H7 (cell line): ENCODE measurements at regions not wholly inside any gene's neighbourhood (a gene's known extent, or its start where the extent isn't known, plus 50 kb on each side); places are given as distances from the start of the nearest gene placed in this dataset.

Experiments
- DNase-seq: peaks from one replicate; pipeline ENCODE4 v3.0.0; 2012
- H3K27me3 ChIP-seq: 2 replicates; pipeline ENCODE4 v1.6.0; 2011; ENCODE audit warnings: mild to moderate bottlenecking, low read length; ENCODE audit not compliant: control insufficient read depth, insufficient read depth
- H3K36me3 ChIP-seq: replicated peaks from 2 replicates; pipeline ENCODE4 v1.5.1; 2011; ENCODE audit warnings: low read length; ENCODE audit not compliant: control insufficient read depth, insufficient read depth
- H3K4me3 ChIP-seq: 2 replicates; pipeline ENCODE4 v1.5.1; 2011; ENCODE audit warnings: low read depth, mild to moderate bottlenecking, control low read depth, low read length, moderate library complexity; ENCODE audit not compliant: insufficient read depth

GRCh38 chr20:11120431-11120830 is 446.6 kb upstream of the JAG1 start:
- Histone ChIP-seq H3K36me3 (no peaks in the 10 kb centered on the region), H3K4me3 (no peak overlapping the region), H3K27me3 (no peaks in the 10 kb centered on the region)
- no peak for DNase-seq

DNA sequence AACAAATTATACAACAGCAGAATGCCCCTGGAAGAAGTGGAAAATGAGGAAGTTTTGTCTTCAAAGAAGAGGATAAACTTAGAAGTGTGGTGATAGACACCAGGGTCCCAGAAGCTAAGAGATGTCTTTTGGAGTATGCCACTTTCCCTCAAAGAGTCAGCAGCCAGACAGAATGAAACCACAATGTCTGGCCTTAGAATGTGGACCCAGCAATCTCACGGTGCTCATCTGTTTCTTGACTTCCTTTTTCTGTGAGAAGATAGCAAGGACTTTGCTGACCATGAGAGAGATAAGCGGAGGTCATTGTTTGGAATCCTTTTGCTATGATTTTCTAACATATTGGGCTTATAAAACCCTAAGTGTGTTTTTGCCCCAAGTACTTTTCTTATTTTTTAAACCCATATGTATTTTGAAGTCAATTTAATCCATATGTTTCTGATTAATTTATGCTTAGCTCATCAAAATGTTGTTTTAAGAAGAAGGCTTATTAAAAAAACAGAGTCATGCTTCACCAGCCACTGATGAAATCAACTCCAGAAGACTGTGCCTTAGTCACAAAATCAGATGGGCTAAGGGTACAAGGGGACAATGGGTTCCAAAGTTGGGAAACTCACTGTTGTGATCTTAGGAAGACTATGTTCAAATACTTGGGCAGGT is 451.2 kb upstream of the JAG1 start:
- no peak overlapping the region for H3K4me3 ChIP-seq
- no peak for DNase-seq
- H3K36me3 ChIP-seq: no peaks in the 10 kb centered on the region
- H3K27me3 ChIP-seq: no peaks in the 10 kb centered on the region

GRCh38 chr20:11128220-11128718 is 454.5 kb upstream of the JAG1 start:
- Histone ChIP-seq H3K4me3 (no peak overlapping the region), H3K36me3 (no peaks in the 10 kb centered on the region), H3K27me3 (no peaks in the 10 kb centered on the region)
- DNase-seq: no peak

GRCh38 chr20:11128721-11129120 is 454.9 kb upstream of the JAG1 start:
- H3K27me3 ChIP-seq: no peaks in the 10 kb centered on the region
- DNase-seq: no peak
- no peaks in the 10 kb centered on the region for H3K36me3 ChIP-seq
- no peak overlapping the region for H3K4me3 ChIP-seq

- no peaks in the 10 kb centered on the region for H3K36me3 ChIP-seq
- no peaks in the 10 kb centered on the region for H3K27me3 ChIP-seq
- DNase-seq: no peak
- H3K4me3 ChIP-seq: no peak overlapping the region
Observed at GRCh38 chr20:11130554-11131166, 456.9 kb upstream of the JAG1 start.

DNA sequence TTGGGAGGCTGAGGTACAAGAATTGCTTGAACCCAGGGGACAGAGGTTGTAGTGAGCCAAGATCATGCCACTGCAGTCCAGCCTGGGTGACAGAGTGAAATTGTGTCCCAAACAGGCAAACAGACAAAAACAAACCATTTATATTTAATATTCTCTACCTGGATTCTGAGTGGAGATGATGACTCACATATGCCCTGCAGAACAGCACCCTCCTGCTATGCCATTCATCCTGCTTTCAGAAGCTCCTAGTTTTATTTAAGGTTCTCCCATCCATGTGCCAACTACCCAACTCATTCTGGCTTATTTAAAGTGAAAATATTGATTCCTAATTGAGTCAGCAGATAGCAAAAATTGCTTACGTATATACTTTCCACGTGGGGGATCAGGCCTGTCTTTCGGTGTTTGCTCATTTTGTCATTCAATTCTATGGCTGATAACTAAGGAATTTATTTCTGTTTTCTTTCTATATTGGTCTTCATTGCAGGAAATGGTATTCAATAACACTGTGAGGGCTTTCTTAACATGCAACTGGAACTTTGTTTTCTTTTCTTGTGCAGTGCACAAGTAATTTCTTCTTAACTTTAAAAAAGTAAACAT is 459.1 kb upstream of the JAG1 start:
- no peak for DNase-seq
- no peak overlapping the region for H3K4me3 ChIP-seq
- no peaks in the 10 kb centered on the region for H3K36me3 ChIP-seq

GRCh38 chr20:11136691-11137090 is 462.9 kb upstream of the JAG1 start:
- Histone ChIP-seq H3K4me3 (no peak overlapping the region), H3K27me3 (no peaks in the 10 kb centered on the region), H3K36me3 (no peaks in the 10 kb centered on the region)
- no peak for DNase-seq

More for the DNA sequence above, 459.1 kb upstream of the JAG1 start:
- H3K27me3 ChIP-seq: no peaks in the 10 kb centered on the region

DNA sequence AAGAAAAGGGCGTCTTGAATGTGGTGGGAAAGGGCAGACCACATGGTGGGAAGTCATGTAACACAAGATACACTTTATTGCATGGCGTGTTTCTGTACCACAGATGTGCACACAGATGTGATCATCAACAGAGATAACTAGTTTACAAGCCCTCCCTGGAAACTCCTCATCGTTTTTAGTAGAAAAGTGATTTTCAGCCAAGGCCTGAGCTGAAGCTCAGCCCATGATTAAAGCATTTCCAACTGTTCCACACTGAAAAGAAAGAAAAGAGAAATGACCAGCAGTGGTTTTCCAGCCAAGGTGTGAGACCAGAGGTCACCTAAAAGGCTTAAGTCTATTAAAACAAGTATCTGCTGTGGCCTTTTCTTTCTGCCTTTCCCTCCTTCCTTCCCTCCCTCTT is 463.9 kb upstream of the JAG1 start:
- Histone ChIP-seq H3K36me3 (no peaks in the 10 kb centered on the region), H3K27me3 (no peaks in the 10 kb centered on the region), H3K4me3 (no peak overlapping the region)
- no peak for DNase-seq

DNA sequence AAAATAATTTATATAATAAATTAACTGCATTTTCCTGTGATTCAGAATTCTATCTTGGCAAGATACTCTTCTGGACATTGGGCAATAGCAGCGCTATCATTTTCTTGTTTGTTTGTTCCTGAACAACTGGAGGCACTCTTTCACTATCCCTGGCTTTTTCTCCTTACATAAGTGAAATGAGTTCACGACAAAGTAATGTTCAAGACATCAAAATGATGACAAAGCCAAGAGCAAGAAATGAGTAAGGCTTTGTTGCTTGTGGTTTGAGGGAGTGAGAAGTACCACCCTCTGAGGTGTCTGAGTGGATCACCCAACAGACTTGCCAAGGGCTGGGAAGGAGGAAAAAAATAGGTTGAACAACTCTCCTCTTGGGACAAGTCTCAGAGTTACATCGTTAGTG is 466.6 kb upstream of the JAG1 start:
- Histone ChIP-seq H3K27me3 (no peaks in the 10 kb centered on the region), H3K4me3 (no peak overlapping the region), H3K36me3 (no peaks in the 10 kb centered on the region)
- no peak for DNase-seq

- Histone ChIP-seq H3K36me3 (no peaks in the 10 kb centered on the region), H3K27me3 (no peaks in the 10 kb centered on the region), H3K4me3 (no peak overlapping the region)
- DNase-seq: no peak
Observed at GRCh38 chr20:11143481-11143880, 469.7 kb upstream of the JAG1 start.

GRCh38 chr20:11144114-11144950 is 470.5 kb upstream of the JAG1 start:
- H3K36me3 ChIP-seq: no peaks in the 10 kb centered on the region
- H3K4me3 ChIP-seq: no peak overlapping the region
- no peak for DNase-seq
- no peaks in the 10 kb centered on the region for H3K27me3 ChIP-seq

GRCh38 chr20:11145616-11146015 is 471.8 kb upstream of the JAG1 start:
- H3K4me3 ChIP-seq: no peak overlapping the region
- no peaks in the 10 kb centered on the region for H3K27me3 ChIP-seq
- H3K36me3 ChIP-seq: no peaks in the 10 kb centered on the region
- DNase-seq: no peak

- no peaks in the 10 kb centered on the region for H3K36me3 ChIP-seq
- no peak for DNase-seq
- H3K27me3 ChIP-seq: no peaks in the 10 kb centered on the region
- no peak overlapping the region for H3K4me3 ChIP-seq
Observed at GRCh38 chr20:11153819-11154218, 480.0 kb upstream of the JAG1 start.

- Histone ChIP-seq H3K36me3 (no peaks in the 10 kb centered on the region), H3K4me3 (no peak overlapping the region), H3K27me3 (no peaks in the 10 kb centered on the region)
- no peak for DNase-seq
Observed at GRCh38 chr20:11155156-11155756, 481.5 kb upstream of the JAG1 start.
